H1 (cell line): ENCODE measurements at regions not wholly inside any gene's neighbourhood (a gene's known extent, or its start where the extent isn't known, plus 50 kb on each side); places are given as distances from the start of the nearest gene placed in this dataset.

Experiments used
- BACH1 ChIP-seq: IDR thresholded peaks from 2 replicates; pipeline ENCODE4 v1.6.1; 2012; ENCODE audit warnings: low read length, improper control_type of control experiment
- CHD1 ChIP-seq: IDR thresholded peaks from 2 replicates; pipeline ENCODE4 v1.6.1; 2012; ENCODE audit warnings: low read depth, low read length, improper control_type of control experiment
- CTCF ChIP-seq, 3 experiments: IDR thresholded peaks; 1 replicate in 2 of 3; 2 replicates in 1 of 3; pipeline versions ENCODE4 v1.5.1 to v1.6.1; 2011; ENCODE audit warnings: low read length in 3 of 3, mild to moderate bottlenecking in 3 of 3, inconsistent platforms in 2 of 3, low read depth in 1 of 3, moderate library complexity in 1 of 3; ENCODE audit not compliant: insufficient read depth in 1 of 3; ENCODE audit errors: control extremely low read depth in 1 of 3
- JUN ChIP-seq: IDR thresholded peaks from 2 replicates; pipeline ENCODE4 v1.6.1; 2011; ENCODE audit warnings: low read depth, mild to moderate bottlenecking, improper control_type of control experiment, low read length
- JUND ChIP-seq: IDR thresholded peaks from 2 replicates; pipeline ENCODE4 v1.6.1; 2011; ENCODE audit warnings: mild to moderate bottlenecking, improper control_type of control experiment, low read length
- RBBP5 ChIP-seq: IDR thresholded peaks from 2 replicates; pipeline ENCODE4 v1.7.1; 2012; ENCODE audit warnings: low read depth, mild to moderate bottlenecking, inconsistent platforms, low read length, moderate library complexity, borderline replicate concordance
- TF ChIP-seq, protein P1 (sequence below): fragments of 300-600 bp; sonication (generic); IDR thresholded peaks from 2 replicates; pipeline ENCODE4 v1.7.1; 2012; ENCODE audit warnings: low read length, moderate library complexity, mild to moderate bottlenecking, inconsistent platforms; ENCODE audit not compliant: insufficient replicate concordance

- TF ChIP-seq, protein P1, sequence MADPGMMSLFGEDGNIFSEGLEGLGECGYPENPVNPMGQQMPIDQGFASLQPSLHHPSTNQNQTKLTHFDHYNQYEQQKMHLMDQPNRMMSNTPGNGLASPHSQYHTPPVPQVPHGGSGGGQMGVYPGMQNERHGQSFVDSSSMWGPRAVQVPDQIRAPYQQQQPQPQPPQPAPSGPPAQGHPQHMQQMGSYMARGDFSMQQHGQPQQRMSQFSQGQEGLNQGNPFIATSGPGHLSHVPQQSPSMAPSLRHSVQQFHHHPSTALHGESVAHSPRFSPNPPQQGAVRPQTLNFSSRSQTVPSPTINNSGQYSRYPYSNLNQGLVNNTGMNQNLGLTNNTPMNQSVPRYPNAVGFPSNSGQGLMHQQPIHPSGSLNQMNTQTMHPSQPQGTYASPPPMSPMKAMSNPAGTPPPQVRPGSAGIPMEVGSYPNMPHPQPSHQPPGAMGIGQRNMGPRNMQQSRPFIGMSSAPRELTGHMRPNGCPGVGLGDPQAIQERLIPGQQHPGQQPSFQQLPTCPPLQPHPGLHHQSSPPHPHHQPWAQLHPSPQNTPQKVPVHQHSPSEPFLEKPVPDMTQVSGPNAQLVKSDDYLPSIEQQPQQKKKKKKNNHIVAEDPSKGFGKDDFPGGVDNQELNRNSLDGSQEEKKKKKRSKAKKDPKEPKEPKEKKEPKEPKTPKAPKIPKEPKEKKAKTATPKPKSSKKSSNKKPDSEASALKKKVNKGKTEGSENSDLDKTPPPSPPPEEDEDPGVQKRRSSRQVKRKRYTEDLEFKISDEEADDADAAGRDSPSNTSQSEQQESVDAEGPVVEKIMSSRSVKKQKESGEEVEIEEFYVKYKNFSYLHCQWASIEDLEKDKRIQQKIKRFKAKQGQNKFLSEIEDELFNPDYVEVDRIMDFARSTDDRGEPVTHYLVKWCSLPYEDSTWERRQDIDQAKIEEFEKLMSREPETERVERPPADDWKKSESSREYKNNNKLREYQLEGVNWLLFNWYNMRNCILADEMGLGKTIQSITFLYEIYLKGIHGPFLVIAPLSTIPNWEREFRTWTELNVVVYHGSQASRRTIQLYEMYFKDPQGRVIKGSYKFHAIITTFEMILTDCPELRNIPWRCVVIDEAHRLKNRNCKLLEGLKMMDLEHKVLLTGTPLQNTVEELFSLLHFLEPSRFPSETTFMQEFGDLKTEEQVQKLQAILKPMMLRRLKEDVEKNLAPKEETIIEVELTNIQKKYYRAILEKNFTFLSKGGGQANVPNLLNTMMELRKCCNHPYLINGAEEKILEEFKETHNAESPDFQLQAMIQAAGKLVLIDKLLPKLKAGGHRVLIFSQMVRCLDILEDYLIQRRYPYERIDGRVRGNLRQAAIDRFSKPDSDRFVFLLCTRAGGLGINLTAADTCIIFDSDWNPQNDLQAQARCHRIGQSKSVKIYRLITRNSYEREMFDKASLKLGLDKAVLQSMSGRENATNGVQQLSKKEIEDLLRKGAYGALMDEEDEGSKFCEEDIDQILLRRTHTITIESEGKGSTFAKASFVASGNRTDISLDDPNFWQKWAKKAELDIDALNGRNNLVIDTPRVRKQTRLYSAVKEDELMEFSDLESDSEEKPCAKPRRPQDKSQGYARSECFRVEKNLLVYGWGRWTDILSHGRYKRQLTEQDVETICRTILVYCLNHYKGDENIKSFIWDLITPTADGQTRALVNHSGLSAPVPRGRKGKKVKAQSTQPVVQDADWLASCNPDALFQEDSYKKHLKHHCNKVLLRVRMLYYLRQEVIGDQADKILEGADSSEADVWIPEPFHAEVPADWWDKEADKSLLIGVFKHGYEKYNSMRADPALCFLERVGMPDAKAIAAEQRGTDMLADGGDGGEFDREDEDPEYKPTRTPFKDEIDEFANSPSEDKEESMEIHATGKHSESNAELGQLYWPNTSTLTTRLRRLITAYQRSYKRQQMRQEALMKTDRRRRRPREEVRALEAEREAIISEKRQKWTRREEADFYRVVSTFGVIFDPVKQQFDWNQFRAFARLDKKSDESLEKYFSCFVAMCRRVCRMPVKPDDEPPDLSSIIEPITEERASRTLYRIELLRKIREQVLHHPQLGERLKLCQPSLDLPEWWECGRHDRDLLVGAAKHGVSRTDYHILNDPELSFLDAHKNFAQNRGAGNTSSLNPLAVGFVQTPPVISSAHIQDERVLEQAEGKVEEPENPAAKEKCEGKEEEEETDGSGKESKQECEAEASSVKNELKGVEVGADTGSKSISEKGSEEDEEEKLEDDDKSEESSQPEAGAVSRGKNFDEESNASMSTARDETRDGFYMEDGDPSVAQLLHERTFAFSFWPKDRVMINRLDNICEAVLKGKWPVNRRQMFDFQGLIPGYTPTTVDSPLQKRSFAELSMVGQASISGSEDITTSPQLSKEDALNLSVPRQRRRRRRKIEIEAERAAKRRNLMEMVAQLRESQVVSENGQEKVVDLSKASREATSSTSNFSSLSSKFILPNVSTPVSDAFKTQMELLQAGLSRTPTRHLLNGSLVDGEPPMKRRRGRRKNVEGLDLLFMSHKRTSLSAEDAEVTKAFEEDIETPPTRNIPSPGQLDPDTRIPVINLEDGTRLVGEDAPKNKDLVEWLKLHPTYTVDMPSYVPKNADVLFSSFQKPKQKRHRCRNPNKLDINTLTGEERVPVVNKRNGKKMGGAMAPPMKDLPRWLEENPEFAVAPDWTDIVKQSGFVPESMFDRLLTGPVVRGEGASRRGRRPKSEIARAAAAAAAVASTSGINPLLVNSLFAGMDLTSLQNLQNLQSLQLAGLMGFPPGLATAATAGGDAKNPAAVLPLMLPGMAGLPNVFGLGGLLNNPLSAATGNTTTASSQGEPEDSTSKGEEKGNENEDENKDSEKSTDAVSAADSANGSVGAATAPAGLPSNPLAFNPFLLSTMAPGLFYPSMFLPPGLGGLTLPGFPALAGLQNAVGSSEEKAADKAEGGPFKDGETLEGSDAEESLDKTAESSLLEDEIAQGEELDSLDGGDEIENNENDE, result no peak
- no peak for TF ChIP-seq CHD1
- TF ChIP-seq JUN, result no peak
- TF ChIP-seq RBBP5, result no peak
- no peak for TF ChIP-seq JUND
- no peak for TF ChIP-seq CTCF (IDR thresholded peaks at IDR 0.05; ENCODE audit: control extremely low read depth in 1 of 3, insufficient read depth in 1 of 3, low read depth in 1 of 3, low read length in 3 of 3)
- no peak for TF ChIP-seq BACH1
Observed at GRCh38 chr16:6300523-6300922, 1032.1 kb upstream of the RBFOX1 start (continued).
